ENCODE measurements at regions not wholly inside any gene's neighbourhood (a gene's known extent, or its start where the extent isn't known, plus 50 kb on each side); places are given as distances from the start of the nearest gene placed in this dataset.

DNA sequence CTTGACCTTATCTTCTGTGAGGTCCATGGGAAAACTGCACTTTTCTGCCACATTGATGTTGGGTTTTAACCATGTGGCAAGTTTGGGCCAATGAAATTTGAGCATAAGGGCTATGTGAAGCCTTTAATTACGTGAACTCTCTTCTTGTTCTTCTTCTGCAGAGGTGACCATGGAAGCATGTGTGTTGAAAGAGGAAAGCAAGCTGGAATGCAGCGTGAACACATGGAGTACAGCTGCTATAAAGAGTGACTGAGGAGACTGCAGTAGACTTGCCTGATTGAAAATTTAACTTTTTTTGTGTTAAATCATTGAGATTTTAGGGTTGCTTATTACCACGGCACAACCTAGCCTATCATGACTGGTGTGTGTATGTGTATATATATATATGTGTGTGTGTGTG, 347.3 kb downstream of the ZIC1 start:
- TF ChIP-seq POLR2AphosphoS5 (IDR thresholded peaks at IDR 0.05; ENCODE audit: low read depth, low read length) (no peak), POLR2A (IDR thresholded peaks at IDR 0.05; ENCODE audit: low read depth, low read length) (no peak)
